C4-2B (cell line): ENCODE measurements at regions not wholly inside any gene's neighbourhood (a gene's known extent, or its start where the extent isn't known, plus 50 kb on each side); places are given as distances from the start of the nearest gene placed in this dataset.
"Not testable (repeated sequence)": the region's sequence is repeated elsewhere in the genome, so short reads cannot be mapped to it uniquely, and the experiment has no call there.

ENCODE experiments used
- H3K27ac ChIP-seq: fragments of 450-650 bp; 2 replicates; pipeline ENCODE4 v1.5.1; 2017
- CTCF ChIP-seq: fragments of 450-650 bp; conservative IDR thresholded peaks from 2 replicates; pipeline ENCODE4 v1.5.1; 2017; ENCODE audit warnings: mild to moderate bottlenecking
- ZFX ChIP-seq: fragments of 450-650 bp; IDR thresholded peaks from 2 replicates; pipeline ENCODE4 v1.6.1; 2017

- TF ChIP-seq ZFX (no peak), CTCF (no peak)
- H3K27ac ChIP-seq, result no peak overlapping the region; the same call in 1 of the 2 replicates
Measured at GRCh38 chr10:78337016-78337415, 303.4 kb downstream of the RPS24 start.

GRCh38 chr10:78337646-78338391 is 304.2 kb downstream of the RPS24 start:
- TF ChIP-seq CTCF, result no peak
- no peak for TF ChIP-seq ZFX
- H3K27ac ChIP-seq, result no peak overlapping the region

- TF ChIP-seq CTCF, result no peak
- no peak for TF ChIP-seq ZFX
- H3K27ac ChIP-seq, result no peak overlapping the region; the same call in 1 of the 2 replicates
Measured at GRCh38 chr10:78338717-78339116, 305.1 kb downstream of the RPS24 start.

- no peak for TF ChIP-seq CTCF
- no peak for TF ChIP-seq ZFX
- H3K27ac ChIP-seq, result no peak overlapping the region; the same call in 1 of the 2 replicates
Measured at GRCh38 chr10:78339251-78339650, 305.6 kb downstream of the RPS24 start.

- TF ChIP-seq CTCF (no peak), ZFX (no peak)
- no peak overlapping the region for H3K27ac ChIP-seq
Measured at GRCh38 chr10:78341953-78342614, 308.4 kb downstream of the RPS24 start.

- TF ChIP-seq ZFX, result no peak
- no peak for TF ChIP-seq CTCF
- H3K27ac ChIP-seq, result no peak overlapping the region
Measured at GRCh38 chr10:78342827-78343653, 309.4 kb downstream of the RPS24 start.

- not testable (repeated sequence) for H3K27ac ChIP-seq
Measured at GRCh38 chr10:78344257-78344656, 310.6 kb downstream of the RPS24 start.

GRCh38 chr10:78345515-78345914 is 311.9 kb downstream of the RPS24 start:
- H3K27ac ChIP-seq, result not testable (repeated sequence)
